Heart left ventricle (tissue), 16 donors: ENCODE measurements at regions not wholly inside any gene's neighbourhood (a gene's known extent, or its start where the extent isn't known, plus 50 kb on each side); places are given as distances from the start of the nearest gene placed in this dataset.

Experiments
- ATAC-seq, 4 donors: fragments of 200-7000 bp; cut with Tn5 transposase; one replicate each; pipeline ENCODE4 v1.9.1; 2020 to 2022; ENCODE audit warnings: moderate library complexity in 4 of 4, mild to moderate bottlenecking in 3 of 4, moderate number of reproducible peaks in 1 of 4
- DNase-seq, 5 donors: peaks; one replicate each; pipeline ENCODE4 v3.0.0-alpha.2; 2020
- H3K27ac ChIP-seq, 12 donors: fragments of 200-600 bp; sonication (generic) in 4 of 12; one replicate each; pipeline versions ENCODE4 v1.5.0 to v1.8.0; 2016 to 2022; ENCODE audit warnings: mild to moderate bottlenecking in 2 of 12
- H3K27me3 ChIP-seq, 9 donors: fragments of 200-600 bp; sonication (generic) in 2 of 9; one replicate each; pipeline versions ENCODE4 v1.5.1 to v1.8.0; 2016 to 2022; ENCODE audit warnings: mild to moderate bottlenecking in 3 of 9
- H3K36me3 ChIP-seq, 9 donors: fragments of 200-600 bp; sonication (generic) in 2 of 9; one replicate each; pipeline versions ENCODE4 v1.5.0 to v1.8.0; 2018 to 2022; ENCODE audit warnings: mild to moderate bottlenecking in 2 of 9
- H3K4me1 ChIP-seq, 12 donors: fragments of 200-600 bp; sonication (generic) in 4 of 12; one replicate each; pipeline versions ENCODE4 v1.5.0 to v1.8.0; 2016 to 2022; ENCODE audit warnings: mild to moderate bottlenecking in 3 of 12
- H3K4me3 ChIP-seq, 12 donors: fragments of 200-600 bp; sonication (generic) in 4 of 12; one replicate each; pipeline versions ENCODE4 v1.5.0 to v1.8.0; 2017 to 2022; ENCODE audit warnings: mild to moderate bottlenecking in 9 of 12, moderate library complexity in 4 of 12
- H3K9me3 ChIP-seq, 12 donors: fragments of 200-600 bp; sonication (generic) in 4 of 12; one replicate each; pipeline versions ENCODE4 v1.5.0 to v1.8.0; 2016 to 2022; ENCODE audit warnings: mild to moderate bottlenecking in 1 of 12
- POLR2A ChIP-seq, 2 donors: fragments of 450-650 bp; IDR thresholded peaks; one replicate each; pipeline ENCODE4 v1.6.1; 2017; ENCODE audit warnings: antibody characterized with exemption in 2 of 2, mild to moderate bottlenecking in 2 of 2, moderate library complexity in 2 of 2
- WGBS, 4 donors: extraction: QIAGEN DNeasy Blood & Tissue Kit in 2 of 4; methylation state at CpG; one replicate each; pipeline versions ENCODE4 v1.1.5 to v1.1.7; 2013 to 2018; 5-methylcytosine and 5-hydroxymethylcytosine counted together
- intact Hi-C, 10 donors: fragments of 100-400 bp; cut with DNase I; formaldehyde crosslinking; loops; one replicate each; pipeline versions ENCODE4 v1.11.1 to v1.14.2; 2022
- TF ChIP-seq, protein P1 (sequence below), 12 donors: fragments of 200-600 bp; sonication (generic) in 4 of 12; IDR thresholded peaks; one replicate each; pipeline versions ENCODE4 v1.5.0 to v1.8.0; 2018 to 2022; ENCODE audit warnings: antibody characterized with exemption in 12 of 12, mild to moderate bottlenecking in 5 of 12
- donor health status: ischemic (EF 13 %, LVEDD 7.1; RV severe dilation, severe dysfunction).
- donor health status: healthy with polysubstance abuse.
- donor health status: DM: no; HTN: yes; CAD: no.
- donor health status: DM: no; HTN: no; CAD: no.
- donor health status: ischemic (EF 25% LVEDD 6.9; RV normal size, moderate dysfunction).
- donor health status: ischemic (EF 25% LVEDD 5.7; RV mildly dilated, moderate dysfunction).
- donor health status: healthy.
- donor health status: DM: yes; HTN: yes; CAD: no.
- donor health status: ischemic (EF 35%, LVEDD 5.7; RV mildly dilated, moderate dysfunction).
- donor health status: nonischemic (EF 11% LVEDD 7.7; RV severe dilation, severe dysfunction).
- donor health status: DM: yes; HTN: yes; CAD: no.
- donor health status: PGD.
- donor health status: ischemic (EF 29% LVEDD 5.4; RV normal size, mild dysfunction).
- donor health status: nonischemic (EF 23%, LVEDD 6.1; RV moderate dilation, normal function).

DNA sequence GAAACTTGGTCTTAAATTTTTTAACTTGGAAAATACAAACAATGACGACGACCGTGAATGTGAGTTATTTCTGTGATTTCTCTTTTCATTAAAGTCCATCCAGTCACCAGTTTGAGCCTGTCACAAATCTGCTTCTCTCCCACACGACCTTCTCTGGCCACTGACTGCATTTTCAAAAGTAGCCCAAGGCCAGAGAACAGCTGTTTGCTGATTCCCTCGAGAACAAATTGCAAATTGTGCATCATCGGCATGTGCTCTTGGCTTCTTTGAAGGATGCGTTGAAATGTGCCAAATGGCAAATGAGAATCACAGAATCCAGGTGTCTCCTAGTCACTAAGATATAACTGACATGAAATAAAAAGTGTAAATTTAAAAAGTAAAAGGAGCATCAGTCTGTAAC, 106.4 kb downstream of the AQP9 start:
- ATAC-seq (no peak), DNase-seq (no peak)
- Histone ChIP-seq H3K4me1 (peaks cover 0 to 36% (median 21%) of the 10 kb centered on the region in 12 donors), H3K4me3 (no peak overlapping the region), H3K36me3 (no peaks in the 10 kb centered on the region), H3K9me3 (no peaks in the 10 kb centered on the region), H3K27me3 (no peaks in the 10 kb centered on the region), H3K27ac (no peak overlapping the region)
- WGBS, 4 donors, result 76 to 82% (median 79%) methylated on average over 7 of the region's 7 CpGs
- TF ChIP-seq, protein P1, sequence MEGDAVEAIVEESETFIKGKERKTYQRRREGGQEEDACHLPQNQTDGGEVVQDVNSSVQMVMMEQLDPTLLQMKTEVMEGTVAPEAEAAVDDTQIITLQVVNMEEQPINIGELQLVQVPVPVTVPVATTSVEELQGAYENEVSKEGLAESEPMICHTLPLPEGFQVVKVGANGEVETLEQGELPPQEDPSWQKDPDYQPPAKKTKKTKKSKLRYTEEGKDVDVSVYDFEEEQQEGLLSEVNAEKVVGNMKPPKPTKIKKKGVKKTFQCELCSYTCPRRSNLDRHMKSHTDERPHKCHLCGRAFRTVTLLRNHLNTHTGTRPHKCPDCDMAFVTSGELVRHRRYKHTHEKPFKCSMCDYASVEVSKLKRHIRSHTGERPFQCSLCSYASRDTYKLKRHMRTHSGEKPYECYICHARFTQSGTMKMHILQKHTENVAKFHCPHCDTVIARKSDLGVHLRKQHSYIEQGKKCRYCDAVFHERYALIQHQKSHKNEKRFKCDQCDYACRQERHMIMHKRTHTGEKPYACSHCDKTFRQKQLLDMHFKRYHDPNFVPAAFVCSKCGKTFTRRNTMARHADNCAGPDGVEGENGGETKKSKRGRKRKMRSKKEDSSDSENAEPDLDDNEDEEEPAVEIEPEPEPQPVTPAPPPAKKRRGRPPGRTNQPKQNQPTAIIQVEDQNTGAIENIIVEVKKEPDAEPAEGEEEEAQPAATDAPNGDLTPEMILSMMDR (IDR thresholded peaks at IDR 0.05), result no peak
- TF ChIP-seq POLR2A (IDR thresholded peaks at IDR 0.05), result no peak
- intact Hi-C loops, result no loop called here

GRCh38 chr15:58246041-58246440, 107.9 kb downstream of the AQP9 start:
- Histone ChIP-seq H3K27me3 (no peaks in the 10 kb centered on the region), H3K4me1 (peaks cover 0 to 45% (median 27%) of the 10 kb centered on the region in 12 donors), H3K4me3 (no peak overlapping the region), H3K27ac (peak overlapping the region in 10 of 12 donors; percentile 3 to 94 (median 74)), H3K36me3 (no peaks in the 10 kb centered on the region), H3K9me3 (peaks cover 0 to 6% (median 0%) of the 10 kb centered on the region in 12 donors)
- ATAC-seq (peak in 1 of 4 donors; percentile 12), DNase-seq (peak in 1 of 5 donors; percentile 45)
- TF ChIP-seq, protein P1 (IDR thresholded peaks at IDR 0.05), result no peak
- TF ChIP-seq POLR2A (IDR thresholded peaks at IDR 0.05), result no peak
- intact Hi-C loops, result no loop called here
- WGBS, 4 donors, result 41 to 63% (median 48%) methylated on average over 3 of the region's 3 CpGs

GRCh38 chr15:58247855-58248842, 110.0 kb downstream of the AQP9 start:
- peaks cover 0 to 51% (median 25%) of the 10 kb centered on the region in 12 donors for H3K4me1 ChIP-seq
- H3K36me3 ChIP-seq, result no peaks in the 10 kb centered on the region
- DNase-seq (peak; percentile 81 to 93 (median 85)), ATAC-seq (peak; percentile 92 to 96 (median 95))
- H3K9me3 ChIP-seq, result peaks cover 0 to 6% (median 0%) of the 10 kb centered on the region in 12 donors
- TF ChIP-seq POLR2A (IDR thresholded peaks at IDR 0.05), result peak in 1 of 2 donors; percentile 44
- TF ChIP-seq, protein P1 (IDR thresholded peaks at IDR 0.05), result no peak
- H3K27me3 ChIP-seq, result no peaks in the 10 kb centered on the region
- H3K27ac ChIP-seq, result peak overlapping the region; percentile 74 to 97 (median 90)
- intact Hi-C loops, result no loop called here
- WGBS, 4 donors, result 60 to 69% (median 62%) methylated on average over 20 of the region's 20 CpGs
- H3K4me3 ChIP-seq, result no peak overlapping the region

DNA sequence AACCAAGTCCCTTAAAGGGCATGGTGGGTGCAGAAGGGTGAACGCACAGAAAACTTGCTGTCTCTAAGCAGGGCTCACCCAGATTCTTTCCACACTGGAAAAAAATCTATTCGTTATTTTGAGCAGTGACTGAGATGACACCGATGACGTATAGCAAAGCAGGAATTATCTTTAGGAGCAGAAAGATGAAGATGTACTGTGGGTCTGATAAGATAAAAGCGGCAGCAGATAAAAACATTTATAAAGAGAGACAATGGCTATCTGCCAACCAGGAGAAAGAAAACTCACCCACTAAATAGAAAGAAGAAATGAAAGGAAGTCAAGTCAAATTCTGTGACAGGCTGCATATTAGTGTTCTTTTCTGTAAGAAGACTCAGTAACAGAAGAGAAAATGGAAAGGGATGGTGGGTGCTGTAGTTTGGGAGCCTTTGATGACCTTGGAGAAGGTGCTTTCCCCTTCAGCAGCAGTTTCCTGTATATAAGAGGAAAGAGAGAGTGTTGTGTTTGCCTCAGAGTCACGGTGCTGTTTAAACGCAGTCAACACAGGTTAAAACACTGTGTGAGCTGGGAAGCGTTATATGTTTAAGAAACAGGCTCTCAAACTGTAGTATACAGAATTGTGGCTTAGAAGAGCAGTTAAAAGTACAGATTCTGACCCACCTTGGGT, 111.6 kb downstream of the AQP9 start:
- TF ChIP-seq, protein P1 (IDR thresholded peaks at IDR 0.05), result no peak
- TF ChIP-seq POLR2A (IDR thresholded peaks at IDR 0.05), result no peak
- H3K4me1 ChIP-seq, result peaks cover 0 to 51% (median 27%) of the 10 kb centered on the region in 12 donors
- H3K27me3 ChIP-seq, result no peaks in the 10 kb centered on the region
- intact Hi-C loops, result no loop called here
- peak overlapping the region in 10 of 12 donors; percentile 74 to 97 (median 92) for H3K27ac ChIP-seq
- ATAC-seq (no peak), DNase-seq (no peak)
- no peaks in the 10 kb centered on the region for H3K36me3 ChIP-seq
- H3K4me3 ChIP-seq, result no peak overlapping the region
- H3K9me3 ChIP-seq, result peaks cover 0 to 6% (median 0%) of the 10 kb centered on the region in 12 donors
- WGBS, 4 donors, result 37 to 43% (median 39%) methylated on average over 8 of the region's 8 CpGs
